CD14-positive monocyte (primary cell): ENCODE measurements at regions not wholly inside any gene's neighbourhood (a gene's known extent, or its start where the extent isn't known, plus 50 kb on each side); places are given as distances from the start of the nearest gene placed in this dataset.
A peak's percentile ranks its signal among the peaks of the same experiment; 100 is the strongest.

Experiments
- DNase-seq, 3 donors: peaks; one replicate each; pipeline ENCODE4 v3.0.0-alpha.2; 2011 to 2022
- H2AFZ ChIP-seq: 2 replicates; pipeline ENCODE4 v1.6.0; 2012; ENCODE audit warnings: mild to moderate bottlenecking, low read depth, low read length, inconsistent platforms; ENCODE audit not compliant: insufficient read depth, poor library complexity, severe bottlenecking
- H3K27ac ChIP-seq, 2 donors: 1 replicate in 1 of 2; 2 replicates in 1 of 2; pipeline ENCODE4 v1.5.1; 2012 to 2013; ENCODE audit warnings: low read length in 2 of 2, control low read depth in 1 of 2, inconsistent platforms in 1 of 2, low read depth in 1 of 2, mild to moderate bottlenecking in 1 of 2
- H3K27me3 ChIP-seq, 2 donors: one replicate each; pipeline versions ENCODE4 v1.6.0 to v1.6.1; 2011 to 2013; ENCODE audit warnings: low read length in 2 of 2; ENCODE audit not compliant: control insufficient read depth in 2 of 2, insufficient read depth in 2 of 2
- H3K36me3 ChIP-seq, 2 donors: replicated peaks in 1 of 2; 1 replicate in 1 of 2; 2 replicates in 1 of 2; pipeline versions ENCODE4 v1.5.1 to v1.6.1; 2012 to 2013; ENCODE audit warnings: low read length in 2 of 2, control low read depth in 1 of 2, inconsistent platforms in 1 of 2, mild to moderate bottlenecking in 1 of 2; ENCODE audit not compliant: insufficient read depth in 2 of 2, control insufficient read depth in 1 of 2
- H3K4me1 ChIP-seq, 2 donors: 1 replicate in 1 of 2; 2 replicates in 1 of 2; pipeline versions ENCODE4 v1.5.1 to v1.6.1; 2012 to 2013; ENCODE audit warnings: low read length in 2 of 2, control low read depth in 1 of 2, inconsistent platforms in 1 of 2, mild to moderate bottlenecking in 1 of 2, moderate library complexity in 1 of 2; ENCODE audit not compliant: insufficient read depth in 2 of 2, control insufficient read depth in 1 of 2
- H3K4me2 ChIP-seq: replicated peaks from 2 replicates; pipeline ENCODE3; 2012; ENCODE audit warnings: low read length, moderate library complexity, mild to moderate bottlenecking; ENCODE audit not compliant: poor library complexity, severe bottlenecking; ENCODE audit errors: extremely low read depth
- H3K4me3 ChIP-seq, 3 experiments: fragments of 200-600 bp in 1 of 3; sonication (generic) in 1 of 3; replicated peaks in 1 of 3; 1 replicate in 2 of 3; 2 replicates in 1 of 3; pipeline ENCODE4 v1.5.1; 2011 to 2013; ENCODE audit warnings: low read length in 3 of 3, mild to moderate bottlenecking in 3 of 3, control low read depth in 2 of 3, low read depth in 2 of 3, inconsistent platforms in 1 of 3, moderate library complexity in 1 of 3
- H3K79me2 ChIP-seq: 2 replicates; pipeline ENCODE4 v1.6.0; 2012; ENCODE audit warnings: mild to moderate bottlenecking, control low read depth, inconsistent platforms, low read length, moderate library complexity; ENCODE audit not compliant: insufficient read depth
- H3K9ac ChIP-seq: 2 replicates; pipeline ENCODE4 v1.6.0; 2017; ENCODE audit warnings: low read length, mild to moderate bottlenecking; ENCODE audit not compliant: insufficient read depth, poor library complexity, severe bottlenecking
- H3K9me3 ChIP-seq, 2 donors: replicated peaks in 1 of 2; 1 replicate in 1 of 2; 2 replicates in 1 of 2; pipeline versions ENCODE4 v1.5.1 to v1.6.1; 2012 to 2013; ENCODE audit warnings: low read length in 2 of 2, control low read depth in 1 of 2; ENCODE audit not compliant: control insufficient read depth in 1 of 2, insufficient read depth in 1 of 2
- H4K20me1 ChIP-seq: 2 replicates; pipeline ENCODE4 v1.6.0; 2012; ENCODE audit warnings: mild to moderate bottlenecking, low read length, control low read depth, moderate library complexity; ENCODE audit not compliant: insufficient read depth
- H3K27ac Mint-ChIP-seq, 7 donors: one replicate each; pipeline ENCODE4 v1.8.0; 2020; ENCODE audit warnings: mild to moderate bottlenecking in 7 of 7, mixed read lengths in 7 of 7, moderate library complexity in 6 of 7, inconsistent platforms in 2 of 7
- H3K27me3 Mint-ChIP-seq, 3 donors: one replicate each; pipeline ENCODE4 v1.8.0; 2021 to 2022; ENCODE audit warnings: low read depth in 3 of 3, mild to moderate bottlenecking in 3 of 3, mixed read lengths in 3 of 3, moderate library complexity in 3 of 3, inconsistent platforms in 1 of 3
- H3K36me3 Mint-ChIP-seq, 2 donors: one replicate each; pipeline ENCODE4 v1.8.0; 2020; ENCODE audit warnings: mixed read lengths in 2 of 2, inconsistent platforms in 1 of 2, mild to moderate bottlenecking in 1 of 2
- H3K4me1 Mint-ChIP-seq: one replicate; pipeline ENCODE4 v1.8.0; 2020; ENCODE audit warnings: mild to moderate bottlenecking, mixed read lengths
- H3K4me3 Mint-ChIP-seq, 2 donors: one replicate each; pipeline ENCODE4 v1.8.0; 2020; ENCODE audit warnings: mild to moderate bottlenecking in 2 of 2, mixed read lengths in 2 of 2, moderate library complexity in 1 of 2
- H3K9me3 Mint-ChIP-seq, 7 donors: one replicate each; pipeline ENCODE4 v1.8.0; 2020 to 2022; ENCODE audit warnings: mixed read lengths in 7 of 7, mild to moderate bottlenecking in 6 of 7, moderate library complexity in 6 of 7, inconsistent platforms in 2 of 7
- CTCF ChIP-seq: fragments of 200-600 bp; IDR thresholded peaks from one replicate; pipeline ENCODE4 v1.8.0; 2022; ENCODE audit warnings: antibody characterized with exemption, mild to moderate bottlenecking
- WGBS: methylation state at CpG from one replicate; pipeline ENCODE4 v1.1.5; 2013; ENCODE audit warnings: missing lambda C conversion rate; ENCODE audit not compliant: insufficient coverage; 5-methylcytosine and 5-hydroxymethylcytosine counted together
- intact Hi-C, 2 donors: fragments of 100-400 bp; cut with micrococcal nuclease; formaldehyde crosslinking; loops; one replicate each; pipeline versions ENCODE4 v1.15.0 to v1.15.1; 2023

- no peaks in the 10 kb centered on the region for H3K4me1 ChIP-seq
- no peaks in the 10 kb centered on the region for H4K20me1 ChIP-seq
- H3K27me3 ChIP-seq = no peaks in the 10 kb centered on the region
- H3K79me2 ChIP-seq = no peaks in the 10 kb centered on the region
- Mint-ChIP-seq H3K27me3 (peaks cover 0 to 5% (median 3%) of the 10 kb centered on the region in 3 donors), H3K4me1 (peaks cover 3% of the 10 kb centered on the region), H3K9me3 (peaks cover 2 to 8% (median 5%) of the 10 kb centered on the region in 7 donors), H3K36me3 (no peaks in the 10 kb centered on the region), H3K27ac (no peak overlapping the region), H3K4me3 (no peak overlapping the region)
- no CpG with 5 or more reads among the region's 1 CpG for WGBS
- no peak overlapping the region for H3K9ac ChIP-seq
- H3K4me3 ChIP-seq = no peak overlapping the region
- H3K36me3 ChIP-seq = no peaks in the 10 kb centered on the region
- intact Hi-C loops = no loop called here
- TF ChIP-seq CTCF = no peak
- no peak overlapping the region for H3K27ac ChIP-seq
- no peak overlapping the region for H2AFZ ChIP-seq
- no peak for DNase-seq
- no peak overlapping the region for H3K4me2 ChIP-seq
- no peaks in the 10 kb centered on the region for H3K9me3 ChIP-seq
Observed at GRCh38 chr12:28767836-28768348, 381.2 kb upstream of the FAR2 start.

GRCh38 chr12:28770322-28770721 is 378.8 kb upstream of the FAR2 start:
- no peak overlapping the region for H2AFZ ChIP-seq
- H3K4me2 ChIP-seq = no peak overlapping the region
- H3K4me3 ChIP-seq = no peak overlapping the region
- no peak for TF ChIP-seq CTCF
- H3K4me1 Mint-ChIP-seq = peaks cover 3% of the 10 kb centered on the region
- H3K9me3 ChIP-seq = no peaks in the 10 kb centered on the region
- peak; percentile 1 to 13 (median 9) for DNase-seq
- intact Hi-C loops = no loop called here
- peak overlapping the region in 1 of 7 donors; percentile 44 for H3K27ac Mint-ChIP-seq
- H3K4me1 ChIP-seq = no peaks in the 10 kb centered on the region
- no peaks in the 10 kb centered on the region for H3K27me3 ChIP-seq
- H3K4me3 Mint-ChIP-seq = no peak overlapping the region
- 50% methylated on average over 2 of the region's 5 CpGs for WGBS
- H3K9ac ChIP-seq = no peak overlapping the region
- no peaks in the 10 kb centered on the region for H3K36me3 Mint-ChIP-seq
- H3K27ac ChIP-seq = no peak overlapping the region
- no peaks in the 10 kb centered on the region for H4K20me1 ChIP-seq
- peaks cover 2 to 5% (median 3%) of the 10 kb centered on the region in 3 donors for H3K27me3 Mint-ChIP-seq
- H3K79me2 ChIP-seq = no peaks in the 10 kb centered on the region
- H3K9me3 Mint-ChIP-seq = peaks cover 2 to 11% (median 4%) of the 10 kb centered on the region in 7 donors
- H3K36me3 ChIP-seq = no peaks in the 10 kb centered on the region
